Loucy (cell line): ENCODE measurements at regions not wholly inside any gene's neighbourhood (a gene's known extent, or its start where the extent isn't known, plus 50 kb on each side); places are given as distances from the start of the nearest gene placed in this dataset.

Experiments
- CTCF ChIP-seq: fragments of 200-600 bp; sonication (generic); conservative IDR thresholded peaks from 2 replicates; pipeline ENCODE4 v1.5.1; 2014; ENCODE audit warnings: mild to moderate bottlenecking, antibody characterized with exemption, low read length
- EZH2phosphoT487 ChIP-seq: fragments of 200-600 bp; IDR thresholded peaks from 2 replicates; pipeline ENCODE4 v1.6.1; 2018; ENCODE audit warnings: antibody characterized with exemption, mild to moderate bottlenecking, moderate library complexity, borderline replicate concordance

- TF ChIP-seq CTCF (no peak), EZH2phosphoT487 (no peak)
These were observed 267.6 kb upstream of the THSD7B start for GRCh38 chr2:136497709-136498108.
